ENCODE measurements at regions not wholly inside any gene's neighbourhood (a gene's known extent, or its start where the extent isn't known, plus 50 kb on each side); places are given as distances from the start of the nearest gene placed in this dataset.

DNA sequence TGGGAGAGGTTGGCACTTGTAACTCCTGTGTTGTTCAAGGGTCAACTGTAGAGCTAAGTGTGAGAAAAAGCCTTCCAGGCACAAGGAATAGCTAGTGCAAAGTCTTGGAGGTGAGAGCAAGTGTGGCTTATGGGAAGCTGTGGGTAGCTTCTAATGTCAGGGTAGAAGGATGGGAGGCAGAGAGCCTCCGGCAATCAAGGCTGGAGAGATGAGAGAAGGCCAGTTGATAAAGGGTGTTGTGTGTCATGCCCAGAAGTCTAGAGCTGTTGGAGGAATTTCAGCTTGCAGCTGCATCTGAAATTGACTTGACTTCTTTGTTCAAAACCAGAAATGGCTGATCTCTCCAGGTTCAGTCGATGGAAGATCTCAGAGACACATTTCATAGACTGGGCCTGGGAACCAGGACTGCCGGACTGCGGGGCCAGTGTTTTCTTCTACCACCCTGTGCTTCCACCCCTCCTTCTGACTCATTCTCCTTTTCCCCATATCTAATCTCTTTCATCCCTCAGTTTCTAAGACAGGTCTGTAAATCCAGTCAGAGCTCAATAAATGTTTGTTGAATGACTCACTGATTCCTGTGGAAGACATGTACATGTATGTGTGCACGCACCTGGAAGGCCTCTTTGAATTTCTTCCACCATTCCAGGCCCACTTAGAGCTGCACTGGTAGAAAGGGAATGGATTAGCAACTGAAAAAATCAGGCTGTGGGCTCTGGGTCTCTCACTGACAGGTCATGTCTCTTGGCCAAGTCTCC lies 67.8 kb upstream of the KLF4 start:
- WGBS, result 95% methylated on average over 5 of the region's 5 CpGs
- no peaks in the 10 kb centered on the region for H3K36me3 ChIP-seq (ENCODE audit: control insufficient read depth in 4 of 4, insufficient read depth in 3 of 4, low read depth in 1 of 4, low read length in 3 of 4)
- no peak for DNase-seq (ENCODE audit: low spot score)
- H3K27me3 ChIP-seq (ENCODE audit: control insufficient read depth in 4 of 4, insufficient read depth in 4 of 4, low read length in 3 of 4), result no peaks in the 10 kb centered on the region
- H3K9ac ChIP-seq (ENCODE audit: low read depth in 1 of 2, low read length in 2 of 2), result no peak overlapping the region
- no peaks in the 10 kb centered on the region for H3K9me3 ChIP-seq (ENCODE audit: control insufficient read depth in 4 of 4, low read length in 3 of 4)
- no peak overlapping the region for H3K4me3 ChIP-seq (ENCODE audit: low read depth in 1 of 3, low read length in 3 of 3)
- TF ChIP-seq FOXA1 (IDR thresholded peaks at IDR 0.05) (no peak), SP1 (IDR thresholded peaks at IDR 0.05) (no peak), NR2F2 (IDR thresholded peaks at IDR 0.05) (no peak), FOXA2 (IDR thresholded peaks at IDR 0.05) (no peak), EGR1 (IDR thresholded peaks at IDR 0.05; ENCODE audit: low read depth in 2 of 2) (no peak), MAX (IDR thresholded peaks at IDR 0.05) (no peak), ZBTB33 (IDR thresholded peaks at IDR 0.05) (no peak)
- TF ChIP-seq, protein P1, sequence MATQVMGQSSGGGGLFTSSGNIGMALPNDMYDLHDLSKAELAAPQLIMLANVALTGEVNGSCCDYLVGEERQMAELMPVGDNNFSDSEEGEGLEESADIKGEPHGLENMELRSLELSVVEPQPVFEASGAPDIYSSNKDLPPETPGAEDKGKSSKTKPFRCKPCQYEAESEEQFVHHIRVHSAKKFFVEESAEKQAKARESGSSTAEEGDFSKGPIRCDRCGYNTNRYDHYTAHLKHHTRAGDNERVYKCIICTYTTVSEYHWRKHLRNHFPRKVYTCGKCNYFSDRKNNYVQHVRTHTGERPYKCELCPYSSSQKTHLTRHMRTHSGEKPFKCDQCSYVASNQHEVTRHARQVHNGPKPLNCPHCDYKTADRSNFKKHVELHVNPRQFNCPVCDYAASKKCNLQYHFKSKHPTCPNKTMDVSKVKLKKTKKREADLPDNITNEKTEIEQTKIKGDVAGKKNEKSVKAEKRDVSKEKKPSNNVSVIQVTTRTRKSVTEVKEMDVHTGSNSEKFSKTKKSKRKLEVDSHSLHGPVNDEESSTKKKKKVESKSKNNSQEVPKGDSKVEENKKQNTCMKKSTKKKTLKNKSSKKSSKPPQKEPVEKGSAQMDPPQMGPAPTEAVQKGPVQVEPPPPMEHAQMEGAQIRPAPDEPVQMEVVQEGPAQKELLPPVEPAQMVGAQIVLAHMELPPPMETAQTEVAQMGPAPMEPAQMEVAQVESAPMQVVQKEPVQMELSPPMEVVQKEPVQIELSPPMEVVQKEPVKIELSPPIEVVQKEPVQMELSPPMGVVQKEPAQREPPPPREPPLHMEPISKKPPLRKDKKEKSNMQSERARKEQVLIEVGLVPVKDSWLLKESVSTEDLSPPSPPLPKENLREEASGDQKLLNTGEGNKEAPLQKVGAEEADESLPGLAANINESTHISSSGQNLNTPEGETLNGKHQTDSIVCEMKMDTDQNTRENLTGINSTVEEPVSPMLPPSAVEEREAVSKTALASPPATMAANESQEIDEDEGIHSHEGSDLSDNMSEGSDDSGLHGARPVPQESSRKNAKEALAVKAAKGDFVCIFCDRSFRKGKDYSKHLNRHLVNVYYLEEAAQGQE (IDR thresholded peaks at IDR 0.05), result no peak
- no peak overlapping the region for H3K27ac ChIP-seq (ENCODE audit: low read depth in 1 of 2, low read length in 2 of 2)
- peaks cover 0 to 3% (median 1%) of the 10 kb centered on the region in 4 donors for H3K4me1 ChIP-seq (ENCODE audit: control insufficient read depth in 4 of 4, insufficient read depth in 4 of 4, low read length in 3 of 4)

- H3K27ac ChIP-seq (ENCODE audit: low read depth in 1 of 2, low read length in 2 of 2), result no peak overlapping the region
- WGBS, result 73% methylated on average over 8 of the region's 8 CpGs
- H3K9me3 ChIP-seq (ENCODE audit: control insufficient read depth in 4 of 4, low read length in 3 of 4), result no peaks in the 10 kb centered on the region
- H3K9ac ChIP-seq (ENCODE audit: low read depth in 1 of 2, low read length in 2 of 2), result no peak overlapping the region
- peaks cover 0 to 3% (median 1%) of the 10 kb centered on the region in 4 donors for H3K4me1 ChIP-seq (ENCODE audit: control insufficient read depth in 4 of 4, insufficient read depth in 4 of 4, low read length in 3 of 4)
- DNase-seq (ENCODE audit: low spot score), result no peak
- TF ChIP-seq HNF4A (conservative IDR thresholded peaks at IDR 0.05) (peak; percentile 9 to 62), RXRA (IDR thresholded peaks at IDR 0.05) (no peak), ZBTB33 (IDR thresholded peaks at IDR 0.05) (no peak), RAD21 (IDR thresholded peaks at IDR 0.05) (no peak), NR2F2 (IDR thresholded peaks at IDR 0.05) (no peak), TAF1 (conservative IDR thresholded peaks at IDR 0.05) (no peak)
- TF ChIP-seq, protein P2, sequence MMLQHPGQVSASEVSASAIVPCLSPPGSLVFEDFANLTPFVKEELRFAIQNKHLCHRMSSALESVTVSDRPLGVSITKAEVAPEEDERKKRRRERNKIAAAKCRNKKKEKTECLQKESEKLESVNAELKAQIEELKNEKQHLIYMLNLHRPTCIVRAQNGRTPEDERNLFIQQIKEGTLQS (IDR thresholded peaks at IDR 0.05), result no peak
- H3K27me3 ChIP-seq (ENCODE audit: control insufficient read depth in 4 of 4, insufficient read depth in 4 of 4, low read length in 3 of 4), result no peaks in the 10 kb centered on the region
- H3K4me3 ChIP-seq (ENCODE audit: low read depth in 1 of 3, low read length in 3 of 3), result no peak overlapping the region
- H3K36me3 ChIP-seq (ENCODE audit: control insufficient read depth in 4 of 4, insufficient read depth in 3 of 4, low read depth in 1 of 4, low read length in 3 of 4), result no peaks in the 10 kb centered on the region
These were observed 65.1 kb upstream of the KLF4 start for GRCh38 chr9:107554636-107555035.
